ENCODE measurements at regions not wholly inside any gene's neighbourhood (a gene's known extent, or its start where the extent isn't known, plus 50 kb on each side); places are given as distances from the start of the nearest gene placed in this dataset.
A peak's percentile ranks its signal among the peaks of the same experiment; 100 is the strongest.
"Not testable (repeated sequence)": the region's sequence is repeated elsewhere in the genome, so short reads cannot be mapped to it uniquely, and the experiment has no call there.

DNA sequence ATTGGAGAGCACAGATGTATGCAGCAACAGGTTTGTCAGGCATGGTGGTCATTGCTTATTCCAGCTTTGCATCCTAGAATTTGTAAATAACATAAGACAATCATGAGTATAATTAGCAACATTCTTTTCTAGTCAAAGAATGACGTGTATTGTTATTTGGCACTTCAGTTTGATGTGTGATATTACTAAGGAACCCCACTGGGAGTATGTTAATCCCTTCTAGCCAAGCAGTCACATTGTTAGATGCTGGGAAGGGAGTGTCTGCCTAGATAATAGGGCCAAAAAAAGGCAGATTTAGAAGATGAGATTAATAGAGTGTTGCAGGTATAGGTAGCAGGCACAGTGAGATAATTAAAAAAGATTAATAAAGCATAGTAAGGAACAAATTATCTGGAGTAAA, 159.2 kb upstream of the WDFY3 start:
- no peak for TF ChIP-seq POLR2A (IDR thresholded peaks at IDR 0.05)
- TF ChIP-seq, protein P1, sequence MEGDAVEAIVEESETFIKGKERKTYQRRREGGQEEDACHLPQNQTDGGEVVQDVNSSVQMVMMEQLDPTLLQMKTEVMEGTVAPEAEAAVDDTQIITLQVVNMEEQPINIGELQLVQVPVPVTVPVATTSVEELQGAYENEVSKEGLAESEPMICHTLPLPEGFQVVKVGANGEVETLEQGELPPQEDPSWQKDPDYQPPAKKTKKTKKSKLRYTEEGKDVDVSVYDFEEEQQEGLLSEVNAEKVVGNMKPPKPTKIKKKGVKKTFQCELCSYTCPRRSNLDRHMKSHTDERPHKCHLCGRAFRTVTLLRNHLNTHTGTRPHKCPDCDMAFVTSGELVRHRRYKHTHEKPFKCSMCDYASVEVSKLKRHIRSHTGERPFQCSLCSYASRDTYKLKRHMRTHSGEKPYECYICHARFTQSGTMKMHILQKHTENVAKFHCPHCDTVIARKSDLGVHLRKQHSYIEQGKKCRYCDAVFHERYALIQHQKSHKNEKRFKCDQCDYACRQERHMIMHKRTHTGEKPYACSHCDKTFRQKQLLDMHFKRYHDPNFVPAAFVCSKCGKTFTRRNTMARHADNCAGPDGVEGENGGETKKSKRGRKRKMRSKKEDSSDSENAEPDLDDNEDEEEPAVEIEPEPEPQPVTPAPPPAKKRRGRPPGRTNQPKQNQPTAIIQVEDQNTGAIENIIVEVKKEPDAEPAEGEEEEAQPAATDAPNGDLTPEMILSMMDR (IDR thresholded peaks at IDR 0.05), result no peak
- intact Hi-C loops (cut with DNase I), result no loop called here

GRCh38 chr4:85126991-85127591, 160.6 kb upstream of the WDFY3 start:
- Histone ChIP-seq H3K36me3 (no peaks in the 10 kb centered on the region), H3K4me1 (no peaks in the 10 kb centered on the region), H3K9me3 (no peaks in the 10 kb centered on the region), H3K27ac (no peak overlapping the region), H3K27me3 (no peaks in the 10 kb centered on the region), H3K4me3 (no peak overlapping the region)
- TF ChIP-seq, protein P1 (IDR thresholded peaks at IDR 0.05), result no peak
- TF ChIP-seq POLR2A (IDR thresholded peaks at IDR 0.05), result no peak
- WGBS (ENCODE audit: insufficient coverage, low coverage, low lambda C conversion rate, missing lambda C conversion rate), result 82% methylated on average over 4 of the region's 6 CpGs
- intact Hi-C loops (cut with DNase I), result no loop called here
- DNase-seq (no peak), ATAC-seq (no peak)

More for the DNA sequence above, 159.2 kb upstream of the WDFY3 start:
- Histone ChIP-seq H3K4me3 (no peak overlapping the region), H3K27me3 (no peaks in the 10 kb centered on the region), H3K9me3 (no peaks in the 10 kb centered on the region), H3K36me3 (no peaks in the 10 kb centered on the region), H3K27ac (no peak overlapping the region), H3K4me1 (no peaks in the 10 kb centered on the region)
- no peak for DNase-seq
- 17% methylated on average over 1 of the region's 1 CpG for WGBS (ENCODE audit: insufficient coverage, low coverage, low lambda C conversion rate, missing lambda C conversion rate)
- no peak for ATAC-seq

DNA sequence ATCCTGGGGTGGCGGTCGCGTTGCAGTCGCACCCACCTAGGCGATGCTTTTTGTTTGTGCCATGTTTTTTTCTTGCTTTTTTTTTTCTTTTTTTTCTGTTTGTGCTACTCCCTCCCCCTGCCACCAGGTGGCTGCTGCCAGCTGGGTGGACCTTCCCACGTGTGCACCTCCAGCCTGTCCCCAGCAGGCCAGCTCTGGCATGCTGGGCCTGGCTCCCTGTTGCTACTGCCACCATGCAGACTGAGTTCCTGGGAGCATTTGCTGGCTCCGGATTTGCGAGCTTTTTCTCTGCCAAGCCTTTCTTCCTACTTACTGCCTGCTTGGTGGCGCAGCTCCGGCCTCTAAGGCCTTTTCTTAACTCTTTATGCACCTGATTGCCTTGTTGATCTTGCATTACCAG, 161.2 kb upstream of the WDFY3 start:
- no peaks in the 10 kb centered on the region for H3K4me1 ChIP-seq
- 49% methylated on average over 9 of the region's 10 CpGs for WGBS (ENCODE audit: insufficient coverage, low coverage, low lambda C conversion rate, missing lambda C conversion rate)
- peak; percentile 45 to 70 (median 66) for ATAC-seq

DNA sequence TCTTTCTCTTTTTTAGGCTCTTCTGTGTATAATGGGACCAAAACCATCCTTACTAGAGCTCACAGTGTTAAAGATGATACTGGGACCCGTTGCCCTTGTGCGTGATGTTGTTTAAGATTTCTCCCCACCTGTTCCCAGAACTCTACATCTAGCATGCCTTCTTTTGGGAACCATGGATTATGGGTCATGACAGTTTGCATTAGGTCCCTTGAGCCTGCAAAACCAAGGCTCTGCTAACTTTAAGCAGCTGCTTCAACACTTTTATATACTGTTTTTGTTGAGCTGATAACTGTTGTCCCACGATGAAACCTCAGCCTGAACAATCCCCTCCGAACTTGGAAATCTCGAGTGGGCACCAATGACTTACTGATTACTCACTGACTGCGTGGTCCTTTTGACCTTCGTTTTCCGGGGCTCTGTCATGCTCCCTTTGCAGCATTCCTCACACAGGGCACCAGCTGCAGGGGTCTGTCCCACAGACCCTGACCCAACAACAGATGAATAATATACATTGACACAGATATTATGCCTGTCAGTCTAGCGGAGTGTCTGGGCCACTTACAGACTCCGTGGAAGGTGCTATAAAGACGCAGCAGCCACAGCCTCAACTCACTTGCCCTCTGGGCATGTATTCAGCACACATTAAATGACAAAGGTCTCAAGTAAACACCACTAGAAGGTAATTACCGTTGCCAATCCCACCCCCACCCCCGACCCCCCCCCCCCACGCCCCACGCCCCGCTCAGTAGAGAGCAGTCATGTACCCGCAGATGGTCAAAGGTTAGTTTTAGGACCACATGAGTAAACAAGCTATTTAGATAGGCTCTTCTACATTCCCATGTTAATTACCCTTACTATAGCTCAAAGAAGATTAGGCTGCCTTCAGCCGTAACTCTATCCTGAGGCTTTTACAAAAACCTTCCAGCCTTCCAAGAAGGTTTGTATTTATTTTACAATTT, 162.0 kb upstream of the WDFY3 start:
- no peaks in the 10 kb centered on the region for H3K27me3 ChIP-seq
- WGBS (ENCODE audit: insufficient coverage, low coverage, low lambda C conversion rate, missing lambda C conversion rate), result 68% methylated on average over 14 of the region's 18 CpGs
- no peak overlapping the region for H3K4me3 ChIP-seq
- ATAC-seq (no peak), DNase-seq (no peak)
- TF ChIP-seq POLR2A (IDR thresholded peaks at IDR 0.05), result no peak
- TF ChIP-seq, protein P1 (IDR thresholded peaks at IDR 0.05), result no peak
- no peaks in the 10 kb centered on the region for H3K36me3 ChIP-seq
- H3K4me1 ChIP-seq, result no peaks in the 10 kb centered on the region
- intact Hi-C loops (cut with DNase I), result no loop called here
- no peak overlapping the region for H3K27ac ChIP-seq
- no peaks in the 10 kb centered on the region for H3K9me3 ChIP-seq

More for the DNA sequence above, 161.2 kb upstream of the WDFY3 start:
- Histone ChIP-seq H3K36me3 (no peaks in the 10 kb centered on the region), H3K4me3 (no peak overlapping the region), H3K27ac (no peak overlapping the region), H3K9me3 (no peaks in the 10 kb centered on the region), H3K27me3 (no peaks in the 10 kb centered on the region)
- intact Hi-C loops (cut with DNase I), result no loop called here
- no peak for DNase-seq
- TF ChIP-seq POLR2A (IDR thresholded peaks at IDR 0.05), result no peak
- TF ChIP-seq, protein P1 (IDR thresholded peaks at IDR 0.05), result peak in 3 of 4 donors; percentile 7 to 29 (median 25)

DNA sequence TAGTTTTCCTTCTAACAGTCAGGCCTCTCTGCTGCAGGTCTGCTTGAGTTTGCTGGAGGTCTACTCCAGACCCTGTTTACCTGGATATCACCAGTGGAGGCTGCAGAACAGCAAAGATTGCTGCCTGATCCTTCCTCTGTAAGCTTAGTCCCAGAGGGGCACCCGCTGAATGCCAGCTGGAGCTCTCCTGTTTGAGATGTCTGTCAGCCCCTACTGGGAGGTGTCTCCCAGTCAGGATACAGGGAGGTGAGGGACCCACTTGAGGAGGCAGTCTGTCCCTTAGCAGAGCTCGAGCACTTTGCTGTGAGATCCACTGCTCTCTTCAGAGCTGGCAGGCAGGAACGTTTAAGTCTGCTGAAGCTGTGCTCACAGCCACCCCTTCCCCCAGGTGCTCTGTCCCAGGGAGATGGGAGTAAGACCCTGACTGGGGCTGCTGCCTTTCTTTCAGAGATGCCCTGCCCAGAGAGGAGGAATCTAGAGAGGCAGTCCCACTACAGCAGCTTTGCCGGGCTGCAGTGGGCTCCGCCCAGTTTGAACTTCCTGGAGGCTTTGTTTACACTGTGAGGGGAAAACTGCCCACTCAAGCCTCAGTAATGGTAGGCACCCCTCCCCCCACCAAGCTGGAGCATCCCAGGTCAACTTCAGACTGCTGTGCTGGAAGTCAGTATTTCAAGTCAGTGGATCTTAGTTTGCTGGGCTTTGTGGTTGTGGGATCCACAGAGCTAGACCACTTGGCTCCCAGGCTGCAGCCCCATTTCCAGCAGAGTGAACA, 163.1 kb upstream of the WDFY3 start:
- H3K27ac ChIP-seq; ATAC-seq; intact Hi-C loops (cut with DNase I); H3K4me3 ChIP-seq; H3K4me1 ChIP-seq; H3K36me3 ChIP-seq; DNase-seq; H3K9me3 ChIP-seq; H3K27me3 ChIP-seq: not testable (repeated sequence)
- WGBS (ENCODE audit: insufficient coverage, low coverage, low lambda C conversion rate, missing lambda C conversion rate), result 100% methylated on average over 1 of the region's 5 CpGs

Data from right lobe of liver (tissue), 6 donors.